HAP-1 (cell line): ENCODE measurements at regions not wholly inside any gene's neighbourhood (a gene's known extent, or its start where the extent isn't known, plus 50 kb on each side); places are given as distances from the start of the nearest gene placed in this dataset.

Experiments used
- DNase-seq, 2 experiments: peaks; one replicate each; pipeline ENCODE4 v3.0.0-alpha.2; 2016 to 2020; ENCODE audit warnings: low spot score in 2 of 2
- H3K27me3 ChIP-seq: fragments of 250-450 bp; sonication (Bioruptor Pico); 2 replicates; pipeline ENCODE4 v1.5.1; 2020; ENCODE audit warnings: low read depth, mild to moderate bottlenecking, moderate library complexity
- H3K36me3 ChIP-seq: fragments of 250-450 bp; sonication (Bioruptor Pico); replicated peaks from 2 replicates; pipeline ENCODE4 v1.5.1; 2020; ENCODE audit warnings: mild to moderate bottlenecking
- H3K4me1 ChIP-seq: fragments of 250-450 bp; sonication (Bioruptor Pico); 2 replicates; pipeline ENCODE4 v1.5.1; 2020; ENCODE audit warnings: mild to moderate bottlenecking
- H3K4me3 ChIP-seq: fragments of 250-450 bp; sonication (Bioruptor Pico); 2 replicates; pipeline ENCODE4 v1.5.1; 2020; ENCODE audit warnings: mild to moderate bottlenecking, moderate library complexity
- H3K9me3 ChIP-seq: fragments of 250-450 bp; sonication (Bioruptor Pico); 2 replicates; pipeline ENCODE4 v1.5.1; 2020; ENCODE audit warnings: mild to moderate bottlenecking, moderate library complexity
- in situ Hi-C: fragments of 300-500 bp; cut with MboI; formaldehyde crosslinking; loops from 3 replicates; pipeline ENCODE4 v1.14.3; 2020; ENCODE audit warnings: low sequenced_read_pairs, inconsistent platforms, mixed read lengths

GRCh38 chrX:137646472-137646871 lies 80.5 kb downstream of the ZIC3 start:
- Histone ChIP-seq H3K4me1 (peaks cover 4% of the 10 kb centered on the region), H3K9me3 (no peaks in the 10 kb centered on the region), H3K4me3 (no peak overlapping the region), H3K27me3 (no peaks in the 10 kb centered on the region), H3K36me3 (no peaks in the 10 kb centered on the region)
- DNase-seq, result no peak
- in situ Hi-C loops, result no loop called here

DNA sequence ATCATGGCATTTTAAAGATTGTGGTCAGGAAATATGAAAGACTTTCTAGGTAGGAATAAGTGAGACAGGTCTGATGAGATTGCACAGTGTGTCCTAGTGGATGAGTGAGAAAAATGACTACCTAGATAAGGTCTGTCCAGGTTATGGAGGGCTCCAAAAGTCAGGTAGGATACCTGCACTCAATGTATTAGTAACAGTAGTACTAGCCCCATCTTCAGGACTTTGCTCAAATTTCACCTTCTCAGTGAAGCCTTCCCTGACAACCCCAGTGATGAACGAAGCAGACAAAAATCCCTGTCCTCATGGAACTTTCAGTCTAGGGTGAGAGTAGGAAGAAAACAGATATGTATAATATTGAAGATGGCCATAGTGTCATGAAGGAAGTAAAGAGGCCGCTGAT lies 85.7 kb downstream of the ZIC3 start:
- Histone ChIP-seq H3K27me3 (no peaks in the 10 kb centered on the region), H3K4me3 (no peak overlapping the region), H3K36me3 (no peaks in the 10 kb centered on the region), H3K4me1 (no peaks in the 10 kb centered on the region), H3K9me3 (no peaks in the 10 kb centered on the region)
- no peak for DNase-seq
- in situ Hi-C loops, result no loop called here

DNA sequence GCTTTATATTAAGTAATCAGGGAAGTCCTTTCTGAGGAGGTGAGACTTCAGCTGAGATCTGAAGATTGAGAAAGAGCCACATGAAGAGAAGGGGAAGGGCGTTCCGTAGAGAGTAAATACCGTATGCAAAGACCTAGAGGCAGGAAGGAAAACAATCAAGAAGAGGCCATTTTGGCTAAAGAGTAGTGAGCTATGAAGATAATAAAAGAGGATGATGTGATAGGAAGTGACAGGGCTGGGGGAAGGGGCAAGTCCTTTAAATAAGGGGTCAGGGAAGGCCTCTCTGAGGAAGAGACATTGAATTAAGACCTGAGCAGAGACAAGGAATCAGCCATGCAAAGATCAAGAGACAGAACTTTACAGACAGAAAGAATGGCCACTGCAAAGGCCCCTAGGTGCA lies 86.2 kb downstream of the ZIC3 start:
- Histone ChIP-seq H3K9me3 (no peaks in the 10 kb centered on the region), H3K4me1 (no peaks in the 10 kb centered on the region), H3K4me3 (no peak overlapping the region), H3K27me3 (no peaks in the 10 kb centered on the region), H3K36me3 (no peaks in the 10 kb centered on the region)
- in situ Hi-C loops, result no loop called here
- no peak for DNase-seq

GRCh38 chrX:137654481-137654880 lies 88.6 kb downstream of the ZIC3 start:
- Histone ChIP-seq H3K9me3 (no peaks in the 10 kb centered on the region), H3K4me3 (no peak overlapping the region), H3K4me1 (no peaks in the 10 kb centered on the region), H3K27me3 (no peaks in the 10 kb centered on the region), H3K36me3 (no peaks in the 10 kb centered on the region)
- DNase-seq, result no peak
- in situ Hi-C loops, result no loop called here

DNA sequence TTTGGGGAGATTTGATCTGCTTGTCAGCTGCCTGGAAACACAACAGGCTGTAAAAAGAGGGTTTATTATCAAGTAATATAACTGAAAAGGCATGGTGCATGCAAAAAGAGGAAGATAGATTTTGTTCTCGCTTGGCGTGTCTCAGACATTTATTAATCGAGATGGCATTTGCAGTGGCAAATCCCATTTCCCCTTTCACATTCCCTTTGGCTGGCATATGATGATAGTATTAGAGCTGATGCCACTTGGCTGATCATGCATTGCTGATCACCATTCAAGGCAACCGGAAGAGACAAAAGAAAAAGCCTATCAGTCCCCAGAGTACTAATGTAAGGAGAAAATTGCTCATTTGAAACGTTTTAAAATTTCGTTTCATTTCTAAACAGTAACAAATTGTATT lies 101.8 kb downstream of the ZIC3 start:
- H3K4me1 ChIP-seq, result no peaks in the 10 kb centered on the region
- H3K4me3 ChIP-seq, result no peak overlapping the region
- in situ Hi-C loops, result no loop called here
- no peak for DNase-seq
- H3K36me3 ChIP-seq, result no peaks in the 10 kb centered on the region
- no peaks in the 10 kb centered on the region for H3K9me3 ChIP-seq
- H3K27me3 ChIP-seq, result no peaks in the 10 kb centered on the region

DNA sequence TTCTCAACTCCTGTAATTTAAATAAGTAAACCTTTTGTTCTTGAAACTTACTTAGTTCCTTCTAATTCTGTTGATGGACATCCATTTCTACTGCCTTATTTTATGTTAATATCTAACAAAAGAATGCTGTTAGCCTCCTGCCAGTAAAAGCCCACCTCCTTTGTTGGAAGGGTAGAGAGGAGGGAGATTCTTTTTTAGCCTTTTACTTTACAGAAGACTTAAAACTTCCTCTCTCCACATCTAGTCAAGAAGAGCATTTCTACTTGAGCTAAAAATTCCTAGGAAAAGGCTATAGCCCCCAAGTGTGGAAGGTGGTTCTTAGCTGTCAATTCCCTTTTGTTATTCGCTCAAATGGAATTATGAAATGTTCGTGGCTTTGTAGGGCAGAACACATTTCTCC lies 118.7 kb downstream of the ZIC3 start:
- Histone ChIP-seq H3K4me1 (peaks cover 29% of the 10 kb centered on the region), H3K9me3 (no peaks in the 10 kb centered on the region), H3K27me3 (no peaks in the 10 kb centered on the region), H3K36me3 (no peaks in the 10 kb centered on the region), H3K4me3 (no peak overlapping the region)
- peak; percentile 37 to 93 for DNase-seq
- in situ Hi-C loops, result no loop called here

- Histone ChIP-seq H3K4me3 (no peak overlapping the region), H3K9me3 (no peaks in the 10 kb centered on the region), H3K4me1 (no peaks in the 10 kb centered on the region), H3K27me3 (no peaks in the 10 kb centered on the region), H3K36me3 (no peaks in the 10 kb centered on the region)
- in situ Hi-C loops, result no loop called here
- DNase-seq, result peak in 1 of 2 experiments; percentile 7
Observed at GRCh38 chrX:137695417-137695816, 129.5 kb downstream of the ZIC3 start.

DNA sequence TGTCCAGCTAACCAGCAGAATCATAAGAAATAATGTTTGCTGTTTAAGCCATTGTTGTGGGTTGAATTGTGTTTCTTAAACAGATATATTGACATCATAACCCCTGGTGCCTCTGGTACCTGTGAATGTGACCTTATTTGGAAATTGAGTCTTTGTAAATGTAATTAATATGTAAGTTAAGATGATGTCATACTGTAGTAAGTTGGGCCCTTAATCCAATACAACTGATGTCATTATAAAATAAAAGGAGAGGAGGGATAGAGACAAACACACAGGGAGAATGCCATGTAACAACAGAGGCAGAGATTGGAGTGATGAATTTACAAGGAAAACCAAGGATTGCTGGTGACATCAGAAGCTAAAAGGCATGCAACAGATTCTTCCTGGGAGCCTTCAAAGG lies 141.4 kb downstream of the ZIC3 start:
- H3K27me3 ChIP-seq, result no peaks in the 10 kb centered on the region
- no peaks in the 10 kb centered on the region for H3K9me3 ChIP-seq
- H3K4me3 ChIP-seq, result no peak overlapping the region
- DNase-seq, result no peak
- no peaks in the 10 kb centered on the region for H3K4me1 ChIP-seq
- in situ Hi-C loops, result no loop called here
- H3K36me3 ChIP-seq, result no peaks in the 10 kb centered on the region

DNA sequence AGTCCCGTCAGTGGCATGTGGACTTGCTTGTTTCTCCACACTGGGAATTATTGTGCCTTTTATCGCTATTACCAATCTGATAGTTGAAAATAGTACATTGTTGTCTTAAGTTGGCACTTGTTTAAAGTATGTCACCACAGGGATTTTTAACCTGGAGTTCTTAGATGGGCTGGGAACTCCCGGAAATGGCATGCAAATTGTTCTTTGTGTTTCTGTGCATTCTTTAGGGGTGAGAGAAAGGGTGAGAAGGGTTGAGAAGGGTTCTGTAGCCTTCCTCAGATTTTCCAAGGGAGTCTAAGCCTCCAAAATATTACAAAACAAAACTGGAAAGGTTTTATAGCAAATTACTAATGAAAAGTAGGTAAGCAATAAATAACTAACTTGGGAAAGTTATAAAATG lies 176.9 kb downstream of the ZIC3 start:
- Histone ChIP-seq H3K9me3 (no peaks in the 10 kb centered on the region), H3K4me1 (peaks cover 17% of the 10 kb centered on the region), H3K4me3 (no peak overlapping the region), H3K36me3 (no peaks in the 10 kb centered on the region), H3K27me3 (no peaks in the 10 kb centered on the region)
- no peak for DNase-seq
- in situ Hi-C loops, result no loop called here

- Histone ChIP-seq H3K4me3 (no peak overlapping the region), H3K9me3 (no peaks in the 10 kb centered on the region), H3K4me1 (peaks cover 23% of the 10 kb centered on the region), H3K36me3 (no peaks in the 10 kb centered on the region), H3K27me3 (no peaks in the 10 kb centered on the region)
- no peak for DNase-seq
- in situ Hi-C loops, result no loop called here
Observed at GRCh38 chrX:137743414-137743813, 177.5 kb downstream of the ZIC3 start.

GRCh38 chrX:137746289-137746688 lies 180.4 kb downstream of the ZIC3 start:
- Histone ChIP-seq H3K27me3 (no peaks in the 10 kb centered on the region), H3K36me3 (no peaks in the 10 kb centered on the region), H3K4me3 (no peak overlapping the region), H3K4me1 (peaks cover 46% of the 10 kb centered on the region), H3K9me3 (no peaks in the 10 kb centered on the region)
- no peak for DNase-seq
- in situ Hi-C loops, result no loop called here

DNA sequence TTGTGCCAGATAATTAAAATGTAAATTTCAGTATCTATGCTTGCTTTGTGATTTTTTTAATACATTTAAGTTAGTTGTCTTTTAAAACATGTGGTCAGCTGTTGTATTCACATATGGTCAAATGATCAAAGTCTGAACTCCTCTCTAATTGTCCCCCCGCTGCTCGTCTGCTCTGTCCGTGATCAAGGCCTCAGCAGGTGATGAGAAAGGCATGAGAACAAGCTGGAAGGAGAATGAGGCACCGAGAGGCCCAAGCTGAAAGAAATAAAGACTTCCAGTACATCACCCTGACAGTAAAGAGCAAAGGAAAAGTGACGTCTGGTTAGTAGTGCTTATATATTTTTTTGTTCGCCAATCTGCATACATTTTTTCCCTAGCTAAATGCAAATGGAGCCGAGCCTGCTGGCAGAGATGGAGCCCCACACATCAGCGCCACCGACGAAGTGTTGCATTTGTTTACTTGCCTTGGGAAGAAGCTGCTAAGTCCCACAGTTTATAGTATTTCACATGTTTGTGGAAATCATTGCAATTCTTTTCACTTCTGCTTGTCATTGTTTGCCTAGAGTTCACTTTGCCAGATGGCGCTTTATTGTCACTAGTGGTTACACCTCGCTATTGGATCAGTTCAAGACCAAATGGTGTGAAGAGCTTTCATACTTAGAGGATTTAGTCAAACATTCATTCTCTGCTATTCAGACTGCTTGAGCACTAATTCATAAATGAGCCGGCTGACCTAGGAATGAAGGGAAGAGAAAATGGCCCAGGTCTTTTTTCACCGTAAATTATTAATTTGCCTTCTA lies 181.5 kb downstream of the ZIC3 start:
- H3K27me3 ChIP-seq, result no peaks in the 10 kb centered on the region
- peak; percentile 22 to 42 for DNase-seq
- in situ Hi-C loops, result no loop called here
- H3K9me3 ChIP-seq, result no peaks in the 10 kb centered on the region
- H3K36me3 ChIP-seq, result no peaks in the 10 kb centered on the region
- H3K4me3 ChIP-seq, result no peak overlapping the region
- H3K4me1 ChIP-seq, result peaks cover 48% of the 10 kb centered on the region

GRCh38 chrX:137748827-137749226 lies 182.9 kb downstream of the ZIC3 start:
- Histone ChIP-seq H3K27me3 (no peaks in the 10 kb centered on the region), H3K4me1 (peaks cover 48% of the 10 kb centered on the region)

DNA sequence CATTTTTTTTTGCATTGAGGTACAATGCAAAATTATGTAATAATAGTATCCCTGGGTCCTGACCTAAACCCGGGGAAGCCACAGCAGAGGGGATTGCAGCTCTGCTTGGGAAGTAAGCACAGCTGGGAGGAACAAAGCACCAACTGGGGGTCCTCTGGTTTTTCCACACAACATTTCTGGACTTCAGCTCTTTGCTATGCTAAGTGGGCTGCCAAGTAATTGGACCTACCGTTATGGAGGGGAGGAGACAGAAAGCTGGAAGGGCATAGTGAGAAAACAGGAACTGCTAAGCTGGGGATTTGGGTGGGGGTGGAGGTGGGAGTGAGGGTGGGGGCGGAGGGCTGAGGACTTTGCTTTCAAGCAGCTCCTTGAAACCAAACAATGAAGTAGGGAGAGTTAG lies 183.3 kb downstream of the ZIC3 start:
- Histone ChIP-seq H3K27me3 (no peaks in the 10 kb centered on the region), H3K9me3 (no peaks in the 10 kb centered on the region), H3K4me3 (no peak overlapping the region), H3K36me3 (no peaks in the 10 kb centered on the region), H3K4me1 (peaks cover 48% of the 10 kb centered on the region)
- in situ Hi-C loops, result no loop called here
- peak; percentile 28 to 38 for DNase-seq

More at GRCh38 chrX:137748827-137749226, 182.9 kb downstream of the ZIC3 start:
- Histone ChIP-seq H3K9me3 (no peaks in the 10 kb centered on the region), H3K36me3 (no peaks in the 10 kb centered on the region), H3K4me3 (no peak overlapping the region)
- DNase-seq, result peak; percentile 47 to 63
- in situ Hi-C loops, result no loop called here

DNA sequence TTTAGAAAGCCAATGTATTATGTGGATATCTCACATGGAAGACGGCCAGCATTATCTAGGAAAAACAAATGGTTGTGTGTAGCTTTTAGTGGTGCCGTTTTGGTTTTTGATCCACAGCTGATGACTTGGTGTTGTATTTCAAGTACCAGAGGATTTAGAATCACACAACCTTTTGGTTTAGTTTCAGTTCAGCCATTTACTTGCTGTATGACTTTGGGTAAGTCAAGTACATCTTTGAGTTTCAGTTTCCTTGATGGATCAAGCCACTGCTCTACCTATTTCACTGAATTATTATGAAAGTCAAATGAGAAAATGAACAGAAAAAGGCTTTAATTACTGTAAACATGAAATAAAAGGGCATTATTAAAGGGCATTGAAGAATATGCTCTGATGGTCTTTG lies 205.6 kb downstream of the ZIC3 start:
- in situ Hi-C loops, result no loop called here
- Histone ChIP-seq H3K27me3 (no peaks in the 10 kb centered on the region), H3K4me1 (no peaks in the 10 kb centered on the region), H3K4me3 (no peak overlapping the region), H3K9me3 (no peaks in the 10 kb centered on the region), H3K36me3 (no peaks in the 10 kb centered on the region)
- DNase-seq, result no peak
